MCF 10A (cell line): ENCODE measurements at regions not wholly inside any gene's neighbourhood (a gene's known extent, or its start where the extent isn't known, plus 50 kb on each side); places are given as distances from the start of the nearest gene placed in this dataset.

ENCODE experiments used
- BruUV-seq: library from RNA; stranded (reverse); fragments of 400-500 nt; replicated peaks from 2 replicates; lab custom pipeline; 2021; lab: Mats Ljungman, UMichigan
- CTCF ChIA-PET: fragments of 300-600 bp; sonication (Branson Sonifier 250); formaldehyde crosslinking; extraction: SDS; loops from one replicate; lab custom pipeline; 2021; ENCODE audit warnings: antibody characterized with exemption, inconsistent platforms; lab: Yijun Ruan, JAX
- POLR2A ChIA-PET: fragments of 300-600, 350-650 bp; sonication (Branson Sonifier 250); formaldehyde crosslinking; extraction: SDS; loops from one replicate; lab custom pipeline; 2020; ENCODE audit warnings: antibody characterized with exemption, inconsistent platforms; lab: Yijun Ruan, JAX
- DNase-seq: peaks from one replicate; pipeline ENCODE4 v3.0.0-alpha.2; 2018; ENCODE audit not compliant: unreplicated experiment
- H3K27ac Mint-ChIP-seq: one replicate; pipeline ENCODE4 v1.8.0; 2022; ENCODE audit warnings: mild to moderate bottlenecking, low read depth, mixed read lengths; ENCODE audit not compliant: unreplicated experiment
- H3K27me3 Mint-ChIP-seq: one replicate; pipeline ENCODE4 v1.8.0; 2022; ENCODE audit warnings: mixed read lengths; ENCODE audit not compliant: insufficient read depth, unreplicated experiment
- H3K36me3 Mint-ChIP-seq: one replicate; pipeline ENCODE4 v1.8.0; 2022; ENCODE audit warnings: mild to moderate bottlenecking, moderate library complexity, mixed read lengths; ENCODE audit not compliant: insufficient read depth, unreplicated experiment
- H3K4me1 Mint-ChIP-seq: one replicate; pipeline ENCODE4 v1.8.0; 2022; ENCODE audit warnings: mixed read lengths; ENCODE audit not compliant: insufficient read depth, unreplicated experiment
- H3K4me3 Mint-ChIP-seq: one replicate; pipeline ENCODE4 v1.8.0; 2022; ENCODE audit warnings: mild to moderate bottlenecking, moderate library complexity, mixed read lengths; ENCODE audit not compliant: unreplicated experiment
- H3K9me3 Mint-ChIP-seq: one replicate; pipeline ENCODE4 v1.8.0; 2022; ENCODE audit warnings: mixed read lengths; ENCODE audit not compliant: unreplicated experiment
- intact Hi-C: fragments of 100-400 bp; cut with micrococcal nuclease; formaldehyde crosslinking; loops from 2 replicates; pipeline ENCODE4 v1.14.1; 2022
- TF ChIP-seq, protein P1 (sequence below): fragments of 200-600 bp; IDR thresholded peaks from one replicate; pipeline ENCODE4 v1.8.0; 2022; ENCODE audit warnings: antibody characterized with exemption, mild to moderate bottlenecking; ENCODE audit not compliant: unreplicated experiment

DNA sequence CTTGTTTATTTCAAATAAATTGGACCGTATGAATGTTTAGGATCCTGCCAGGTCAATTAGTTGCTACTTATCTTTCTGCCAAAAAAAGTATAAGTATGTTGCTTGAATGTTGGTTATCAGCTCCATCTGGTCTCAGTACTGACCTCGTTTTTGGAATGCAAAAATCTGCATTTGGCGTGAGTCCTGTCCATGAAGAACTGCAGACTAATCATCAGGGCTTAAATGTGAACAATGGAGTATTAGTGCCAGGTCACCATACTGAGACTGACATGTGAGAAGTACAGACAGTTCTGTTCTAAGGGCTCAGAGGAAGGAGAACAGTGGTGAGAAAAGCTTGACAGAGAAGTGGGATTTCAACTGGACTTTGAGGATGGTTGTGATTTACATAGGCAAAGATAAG lies 393.1 kb upstream of the SLC14A2 start:
- no peak overlapping the region for H3K4me3 Mint-ChIP-seq
- H3K9me3 Mint-ChIP-seq, result no peaks in the 10 kb centered on the region
- ChIA-PET CTCF (interaction anchor here (0.6 to 2.3 kb wide), 2 partner anchors 9 to 113 kb away, joined by 3 to 18 read pairs; no protein-coding TSS in a partner anchor), POLR2A (no interaction called here)
- intact Hi-C loops, result no loop called here
- no peak overlapping the region for H3K27ac Mint-ChIP-seq
- no peaks in the 10 kb centered on the region for H3K27me3 Mint-ChIP-seq
- no peak for DNase-seq
- no TSS peak for BruUV-seq
- no peaks in the 10 kb centered on the region for H3K4me1 Mint-ChIP-seq
- no peaks in the 10 kb centered on the region for H3K36me3 Mint-ChIP-seq
- TF ChIP-seq, protein P1, sequence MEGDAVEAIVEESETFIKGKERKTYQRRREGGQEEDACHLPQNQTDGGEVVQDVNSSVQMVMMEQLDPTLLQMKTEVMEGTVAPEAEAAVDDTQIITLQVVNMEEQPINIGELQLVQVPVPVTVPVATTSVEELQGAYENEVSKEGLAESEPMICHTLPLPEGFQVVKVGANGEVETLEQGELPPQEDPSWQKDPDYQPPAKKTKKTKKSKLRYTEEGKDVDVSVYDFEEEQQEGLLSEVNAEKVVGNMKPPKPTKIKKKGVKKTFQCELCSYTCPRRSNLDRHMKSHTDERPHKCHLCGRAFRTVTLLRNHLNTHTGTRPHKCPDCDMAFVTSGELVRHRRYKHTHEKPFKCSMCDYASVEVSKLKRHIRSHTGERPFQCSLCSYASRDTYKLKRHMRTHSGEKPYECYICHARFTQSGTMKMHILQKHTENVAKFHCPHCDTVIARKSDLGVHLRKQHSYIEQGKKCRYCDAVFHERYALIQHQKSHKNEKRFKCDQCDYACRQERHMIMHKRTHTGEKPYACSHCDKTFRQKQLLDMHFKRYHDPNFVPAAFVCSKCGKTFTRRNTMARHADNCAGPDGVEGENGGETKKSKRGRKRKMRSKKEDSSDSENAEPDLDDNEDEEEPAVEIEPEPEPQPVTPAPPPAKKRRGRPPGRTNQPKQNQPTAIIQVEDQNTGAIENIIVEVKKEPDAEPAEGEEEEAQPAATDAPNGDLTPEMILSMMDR, result no peak

DNA sequence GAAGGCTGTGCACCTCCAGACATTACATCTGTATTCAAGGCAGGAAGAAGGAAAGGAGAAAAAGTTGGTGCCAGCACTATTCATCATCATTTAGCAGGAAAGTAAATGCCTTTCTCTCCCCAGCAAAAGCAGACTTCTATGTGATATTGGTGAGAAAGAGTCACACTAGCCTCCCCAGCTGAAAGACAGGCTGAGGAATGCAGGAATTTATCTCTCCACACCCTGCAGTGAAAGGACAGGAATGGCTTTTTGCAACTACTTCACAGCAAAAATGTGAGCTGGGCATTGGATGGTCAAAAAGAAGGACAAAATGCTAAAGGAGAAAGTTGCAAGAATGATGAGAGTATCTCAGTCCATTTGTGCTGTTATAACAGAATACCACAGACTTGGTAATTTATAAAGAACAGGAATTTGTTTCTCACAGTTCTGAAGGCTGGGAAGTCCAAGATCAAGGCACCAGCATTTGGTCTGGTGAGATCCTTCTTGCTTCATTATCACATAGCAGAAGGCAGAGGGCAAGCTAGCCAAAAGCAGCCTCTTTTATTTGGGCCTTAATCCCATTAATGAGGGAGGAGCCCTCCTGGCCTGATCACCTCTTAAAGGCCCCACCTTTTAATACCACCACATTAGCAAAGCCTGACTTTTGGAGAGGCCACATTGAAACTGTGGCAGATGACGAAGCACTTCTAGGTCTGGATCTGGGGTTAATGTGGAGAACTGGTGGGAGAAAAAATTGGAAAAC lies 388.1 kb upstream of the SLC14A2 start:
- H3K27me3 Mint-ChIP-seq, result no peaks in the 10 kb centered on the region
- H3K4me3 Mint-ChIP-seq, result no peak overlapping the region
- no peaks in the 10 kb centered on the region for H3K4me1 Mint-ChIP-seq
- ChIA-PET CTCF (interaction anchor here (0.7 to 1.7 kb wide), 3 partner anchors 14 to 185 kb away, joined by 3 to 9 read pairs (median 3); no protein-coding TSS in a partner anchor), POLR2A (no interaction called here)
- TF ChIP-seq, protein P1, result no peak
- intact Hi-C loops, result no loop called here
- no TSS peak for BruUV-seq
- no peak for DNase-seq
- H3K9me3 Mint-ChIP-seq, result no peaks in the 10 kb centered on the region
- H3K36me3 Mint-ChIP-seq, result no peaks in the 10 kb centered on the region
- H3K27ac Mint-ChIP-seq, result no peak overlapping the region

GRCh38 chr18:45228796-45229388 lies 386.4 kb upstream of the SLC14A2 start:
- no peaks in the 10 kb centered on the region for H3K27me3 Mint-ChIP-seq
- TF ChIP-seq, protein P1, result no peak
- POLR2A ChIA-PET, result no interaction called here
- no peaks in the 10 kb centered on the region for H3K4me1 Mint-ChIP-seq
- no peaks in the 10 kb centered on the region for H3K9me3 Mint-ChIP-seq
- H3K36me3 Mint-ChIP-seq, result no peaks in the 10 kb centered on the region
- H3K27ac Mint-ChIP-seq, result no peak overlapping the region
- BruUV-seq, result no TSS peak
- DNase-seq, result no peak
- no peak overlapping the region for H3K4me3 Mint-ChIP-seq
- intact Hi-C loops, result no loop called here
- CTCF ChIA-PET, result interaction anchor here (0.6 to 1.7 kb wide), 2 partner anchors 16 to 235 kb away, joined by 4 to 9 read pairs; no protein-coding TSS in a partner anchor

DNA sequence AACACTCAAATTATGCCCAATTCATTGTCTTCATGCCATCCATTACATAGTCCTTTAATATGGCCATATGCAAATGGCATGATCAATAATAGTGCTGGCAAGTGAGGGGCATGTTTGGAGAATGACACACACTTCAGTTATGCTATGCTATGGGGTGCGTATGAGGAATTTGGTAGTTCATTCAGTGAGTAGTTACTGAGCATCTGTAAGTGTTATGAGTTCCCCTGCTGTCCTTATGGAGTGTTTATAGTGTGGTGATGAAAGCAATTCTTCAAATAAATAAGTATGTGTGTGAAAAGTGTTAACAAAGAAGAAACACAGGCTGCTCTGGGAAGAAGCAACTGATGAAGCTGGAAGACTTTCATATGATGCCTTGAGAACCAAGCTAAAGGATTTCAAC lies 383.7 kb upstream of the SLC14A2 start:
- TF ChIP-seq, protein P1, result no peak
- Mint-ChIP-seq H3K4me1 (no peaks in the 10 kb centered on the region), H3K27ac (no peak overlapping the region), H3K27me3 (no peaks in the 10 kb centered on the region), H3K9me3 (no peaks in the 10 kb centered on the region), H3K4me3 (no peak overlapping the region), H3K36me3 (no peaks in the 10 kb centered on the region)
- intact Hi-C loops, result no loop called here
- BruUV-seq, result no TSS peak
- POLR2A ChIA-PET, result no interaction called here
- CTCF ChIA-PET, result interaction anchor here (0.7 to 2.0 kb wide), 3 partner anchors 18 to 97 kb away, joined by 3 to 4 read pairs (median 4); no protein-coding TSS in a partner anchor
- no peak for DNase-seq
